COLO668 (cell line): ENCODE measurements at regions not wholly inside any gene's neighbourhood (a gene's known extent, or its start where the extent isn't known, plus 50 kb on each side); places are given as distances from the start of the nearest gene placed in this dataset.

Experiments used
- DNase-seq: peaks from one replicate; lab custom pipeline; 2025; ENCODE audit not compliant: unreplicated experiment; lab: John Stamatoyannopoulos, UW

GRCh38 chr12:65517656-65518210 is 239.2 kb downstream of the MSRB3 start:
- DNase-seq, result no peak

- DNase-seq, result no peak
Observed at GRCh38 chr12:65518771-65519170, 240.3 kb downstream of the MSRB3 start.

DNA sequence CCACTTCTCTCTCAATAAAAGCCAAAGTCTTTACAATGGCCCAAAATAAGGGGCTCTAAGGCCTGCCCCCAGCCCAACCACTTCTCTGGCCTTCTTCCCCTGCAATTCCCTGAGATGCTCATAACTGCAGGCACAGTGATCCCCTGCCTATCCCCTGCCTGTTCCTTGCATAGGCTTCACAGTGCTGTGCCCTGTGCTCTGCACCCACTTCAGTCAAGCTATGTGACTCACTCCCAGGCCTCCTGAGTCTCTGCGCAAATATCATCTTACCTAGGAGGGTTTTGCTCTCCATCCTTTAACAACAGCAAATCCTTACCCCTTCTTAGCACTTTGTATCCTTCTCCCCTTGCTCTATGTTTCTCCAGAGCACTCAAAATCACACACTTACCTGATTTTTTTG is 242.2 kb downstream of the MSRB3 start:
- no peak for DNase-seq

GRCh38 chr12:65522956-65523860 is 244.7 kb downstream of the MSRB3 start:
- no peak for DNase-seq

DNA sequence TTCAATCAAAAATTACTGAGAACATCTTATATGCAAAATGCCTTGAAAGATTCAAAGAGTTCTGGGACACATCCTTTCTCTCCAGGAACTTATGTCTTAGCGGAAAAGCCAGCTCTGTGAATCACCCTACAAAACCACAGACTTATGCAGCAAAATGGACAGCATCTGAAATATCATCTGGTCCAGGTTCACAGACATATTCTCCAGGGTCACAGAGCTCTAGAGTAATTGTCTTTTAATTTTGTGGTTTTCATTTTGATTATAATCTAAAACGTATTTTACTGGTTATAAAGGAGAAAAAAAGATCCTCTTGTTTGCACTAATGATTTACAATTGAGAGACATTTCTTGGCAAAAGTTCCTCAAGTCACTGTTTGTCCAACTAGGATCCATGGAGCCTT is 246.2 kb downstream of the MSRB3 start:
- DNase-seq, result no peak

DNA sequence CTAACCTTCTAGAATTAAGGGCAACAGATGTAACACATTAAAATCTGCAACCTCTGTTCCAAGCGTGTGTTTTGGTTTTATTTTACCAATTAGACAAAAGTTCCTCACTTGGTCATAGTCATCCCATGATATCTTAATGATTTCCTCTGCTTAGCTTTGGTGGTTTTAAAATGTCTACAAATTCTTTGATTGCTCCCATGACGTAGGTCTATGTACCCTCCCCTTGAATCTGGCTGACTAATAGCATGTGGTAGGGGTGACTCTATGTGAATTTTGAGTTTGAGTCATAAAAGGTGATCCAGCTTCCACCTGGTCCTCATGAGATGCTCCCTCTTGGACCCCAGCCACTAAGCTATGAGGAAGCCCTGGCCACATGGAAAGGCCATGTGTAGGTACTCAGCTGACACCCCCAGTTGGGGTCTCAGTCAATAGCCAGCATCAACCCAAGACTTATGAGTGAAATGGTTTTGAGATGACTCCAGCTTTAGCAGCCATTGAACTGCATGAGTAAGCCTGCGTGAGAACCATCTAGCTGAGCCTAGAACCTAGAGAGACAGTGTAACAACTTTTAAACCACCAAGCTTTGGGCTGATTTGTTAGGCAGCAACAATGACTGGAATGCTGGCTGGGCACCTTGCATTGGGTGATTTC is 247.1 kb downstream of the MSRB3 start:
- no peak for DNase-seq

GRCh38 chr12:65526311-65526710 is 247.8 kb downstream of the MSRB3 start:
- no peak for DNase-seq

- DNase-seq, result no peak
Observed at GRCh38 chr12:65528127-65528526, 249.6 kb downstream of the MSRB3 start.

- no peak for DNase-seq
Observed at GRCh38 chr12:65529106-65529505, 250.6 kb downstream of the MSRB3 start.

DNA sequence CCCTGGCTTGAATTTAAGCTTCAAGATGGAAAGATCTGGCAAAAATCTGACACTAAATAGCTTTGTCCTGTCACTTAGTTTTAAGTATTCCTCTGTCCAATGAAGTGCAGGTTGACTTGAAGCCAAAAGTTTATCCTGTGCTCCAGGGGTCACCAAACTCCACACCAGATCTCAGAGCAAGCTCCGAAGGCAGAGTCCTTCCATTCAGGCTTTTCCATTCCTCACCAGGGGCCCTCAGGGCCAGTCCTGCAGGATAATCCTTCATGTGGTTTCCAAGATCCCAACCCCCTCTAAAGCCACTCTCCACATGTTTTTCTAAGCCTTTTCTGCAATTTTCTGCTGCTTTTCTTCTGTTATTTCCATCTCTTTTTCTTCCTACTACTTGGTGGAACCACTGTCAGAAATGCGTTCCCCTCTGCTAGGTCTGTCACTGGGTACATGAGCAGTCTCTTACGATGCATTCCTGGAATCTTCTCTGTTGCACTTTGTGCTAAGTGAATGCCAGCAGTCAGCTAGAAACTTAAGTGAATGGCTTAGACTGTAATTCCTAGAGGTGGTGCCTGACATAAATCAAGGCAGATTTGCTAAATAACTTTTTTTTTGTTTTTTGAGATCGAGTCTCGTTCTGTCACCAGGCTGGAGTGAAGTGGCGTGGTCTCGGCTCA is 251.4 kb downstream of the MSRB3 start:
- no peak for DNase-seq

GRCh38 chr12:65532162-65532561 is 253.7 kb downstream of the MSRB3 start:
- DNase-seq, result no peak

DNA sequence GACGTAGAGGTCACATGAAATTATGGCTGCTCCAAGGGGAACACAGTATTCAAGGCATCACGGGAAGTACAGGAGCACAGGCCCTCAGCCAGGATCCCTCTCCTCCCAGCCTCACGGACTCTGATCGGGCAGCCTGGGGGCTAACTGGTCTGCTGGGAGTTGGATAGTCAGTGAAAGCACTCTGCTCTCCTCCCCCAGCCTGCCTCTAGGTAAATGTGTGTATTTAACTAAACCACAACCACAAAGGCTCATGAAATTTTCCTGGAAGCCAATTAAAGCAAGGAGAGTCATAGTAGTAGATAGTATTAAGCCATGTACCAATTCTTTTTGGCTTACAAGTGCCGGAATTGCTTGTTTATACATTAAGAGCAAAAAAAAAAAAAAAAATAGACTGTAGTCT is 254.3 kb downstream of the MSRB3 start:
- DNase-seq, result no peak

GRCh38 chr12:65533177-65533883 is 254.8 kb downstream of the MSRB3 start:
- no peak for DNase-seq

DNA sequence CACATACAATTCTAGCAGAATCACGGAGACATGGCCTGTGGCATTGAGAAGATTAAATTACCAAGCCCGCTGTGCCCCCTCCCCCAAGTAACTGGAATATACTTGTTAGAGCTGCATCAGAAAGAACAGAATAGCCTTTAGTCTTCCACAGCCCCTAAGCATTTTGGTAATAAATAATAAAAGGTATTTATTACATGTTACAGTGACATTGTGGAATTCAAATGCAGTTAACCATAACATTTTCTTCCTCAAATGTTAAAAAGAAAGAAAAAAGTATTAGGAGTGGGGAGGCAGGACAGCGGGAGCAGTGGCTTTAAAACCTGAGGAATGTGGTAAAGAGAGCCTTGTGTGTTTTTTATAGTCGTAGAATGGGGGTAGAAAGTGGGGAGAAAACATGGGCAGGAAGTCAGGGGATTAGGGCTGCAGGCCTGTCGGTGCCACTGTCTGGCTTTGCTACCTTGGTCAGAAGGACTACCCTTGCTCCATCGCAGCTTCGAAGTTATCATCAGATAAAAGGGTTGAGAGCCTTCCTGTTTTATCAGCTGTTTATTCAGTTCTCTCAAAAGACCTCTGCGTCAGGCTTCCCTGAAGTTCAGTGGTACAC is 255.9 kb downstream of the MSRB3 start:
- no peak for DNase-seq

DNA sequence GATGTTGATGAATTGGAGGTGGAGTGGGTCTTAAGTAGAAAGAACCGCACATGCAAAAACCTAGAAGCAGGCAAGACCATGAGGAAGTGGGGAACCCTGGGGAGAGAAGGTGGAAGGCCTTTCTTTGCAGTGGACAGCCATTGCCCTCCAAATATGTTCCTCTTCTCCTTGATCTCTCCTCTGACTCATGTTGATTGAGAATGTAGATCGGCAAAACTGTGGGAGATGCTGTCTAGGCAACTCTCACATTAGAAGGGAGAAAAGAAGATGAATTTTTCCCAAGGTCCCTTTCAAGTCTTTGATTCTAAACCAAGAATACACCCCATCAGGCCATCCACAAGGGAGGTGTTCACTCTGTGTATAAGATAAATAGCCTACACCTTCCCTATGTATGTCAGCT is 257.5 kb downstream of the MSRB3 start:
- DNase-seq, result no peak

DNA sequence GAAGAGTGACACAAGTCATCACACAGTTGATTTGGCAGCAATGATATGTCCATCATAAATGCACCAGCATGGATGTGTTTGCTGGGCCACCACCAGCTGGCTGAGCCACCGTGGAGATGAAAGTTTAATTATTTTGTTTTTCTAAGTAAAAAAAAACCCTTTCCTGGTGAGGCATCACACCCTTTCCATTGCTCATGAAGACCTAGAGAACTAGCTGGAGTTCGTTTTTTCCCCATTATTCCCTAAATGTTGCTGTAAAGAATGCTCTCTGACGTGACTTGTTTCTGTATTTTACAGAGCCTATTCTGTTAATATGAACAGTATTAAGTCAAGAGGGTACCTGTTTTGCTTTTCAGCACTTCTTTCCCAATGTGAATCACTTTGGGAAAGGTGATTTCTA is 257.9 kb downstream of the MSRB3 start:
- no peak for DNase-seq

DNA sequence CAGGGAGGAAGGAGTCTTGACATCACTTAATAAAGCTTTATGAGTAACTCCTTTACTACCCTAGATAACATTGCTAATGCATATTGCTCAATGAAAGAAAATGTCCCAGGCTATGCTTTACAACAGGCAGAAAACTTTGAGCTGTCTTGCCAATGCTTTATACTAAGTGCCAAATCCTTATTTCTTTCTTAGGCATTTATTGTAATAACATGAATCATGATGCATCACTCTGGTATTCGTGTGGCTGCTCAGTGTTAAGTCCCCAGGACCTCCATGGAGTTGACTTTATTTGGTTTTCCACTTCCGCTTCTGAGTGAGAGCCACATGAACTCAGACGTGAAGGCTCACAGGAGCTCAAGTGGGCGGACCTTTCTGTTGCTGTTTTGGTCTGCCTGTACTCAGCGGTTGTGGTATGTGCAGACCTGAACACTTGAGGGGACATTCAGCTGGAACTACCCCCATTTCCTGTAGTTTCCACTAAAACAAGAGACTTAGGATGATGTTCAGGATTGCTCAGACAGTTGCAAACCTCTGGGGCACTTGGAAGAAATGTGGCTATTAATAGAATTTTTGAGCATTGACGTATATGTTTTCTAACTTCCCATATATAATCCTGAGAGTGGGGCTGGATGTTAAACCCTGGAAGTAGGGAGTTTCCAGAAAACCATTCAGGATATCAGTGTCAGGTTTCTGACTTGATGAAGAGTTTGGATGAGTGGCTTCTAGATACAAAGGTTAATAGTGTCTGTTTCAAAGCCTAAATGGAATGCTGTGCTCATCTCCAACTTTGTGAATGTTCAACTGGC is 258.6 kb downstream of the MSRB3 start:
- DNase-seq, result no peak

DNA sequence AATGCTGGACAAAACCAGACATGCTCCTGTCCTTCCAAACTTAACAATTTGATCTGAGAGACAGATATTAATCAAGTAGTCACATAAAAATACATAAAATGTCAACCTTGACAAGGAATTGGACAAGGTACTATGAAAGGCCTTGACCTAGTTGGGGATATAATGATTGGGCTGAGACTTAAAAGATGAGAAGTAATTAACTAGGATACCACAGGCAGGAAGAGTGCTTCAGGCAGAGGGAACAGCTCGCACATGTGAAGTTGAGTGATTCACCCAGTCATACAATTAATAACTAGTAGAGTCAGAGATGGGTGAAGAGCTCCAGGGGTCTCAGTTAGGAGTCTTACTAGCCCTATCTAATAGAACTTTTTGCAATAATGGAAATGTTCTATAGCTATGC is 259.5 kb downstream of the MSRB3 start:
- no peak for DNase-seq

DNA sequence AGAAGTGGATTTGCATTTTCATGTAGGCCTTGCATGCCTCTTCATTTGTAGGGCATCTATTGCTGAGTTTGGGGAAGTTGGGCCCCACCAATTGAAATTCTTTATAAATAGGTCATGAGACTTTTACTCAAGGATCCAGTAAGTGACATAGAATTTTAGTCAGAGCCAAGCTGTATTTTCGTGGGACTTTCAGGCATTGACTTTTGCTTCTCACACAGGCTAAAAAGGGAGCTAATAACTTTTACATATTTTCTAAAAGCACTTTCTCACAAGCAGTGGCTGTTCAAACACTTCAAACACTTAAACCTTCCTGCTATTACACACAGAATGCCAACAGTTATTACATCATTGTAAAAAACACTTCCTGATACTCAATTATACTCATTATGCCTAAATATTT is 260.5 kb downstream of the MSRB3 start:
- DNase-seq, result no peak

DNA sequence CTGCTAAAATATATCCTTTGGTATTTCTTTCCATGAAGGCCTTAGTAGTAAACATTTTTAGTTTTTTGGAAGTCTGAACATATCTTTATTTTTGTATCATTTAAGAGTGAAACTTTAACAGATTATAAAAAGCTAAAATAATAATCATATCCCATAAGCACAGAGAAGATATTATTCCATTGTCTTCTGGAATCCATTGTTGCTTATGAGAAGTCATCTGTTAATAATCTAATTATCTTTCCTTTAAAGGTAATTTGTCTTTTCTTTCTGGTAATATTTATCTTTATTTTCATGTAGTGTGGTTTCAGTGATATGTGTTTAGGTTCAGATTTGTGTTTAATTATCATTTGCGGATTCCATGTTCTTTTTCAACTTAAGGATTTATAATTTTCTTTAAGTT is 261.7 kb downstream of the MSRB3 start:
- no peak for DNase-seq
